ENCODE measurements at regions not wholly inside any gene's neighbourhood (a gene's known extent, or its start where the extent isn't known, plus 50 kb on each side); places are given as distances from the start of the nearest gene placed in this dataset.

DNA sequence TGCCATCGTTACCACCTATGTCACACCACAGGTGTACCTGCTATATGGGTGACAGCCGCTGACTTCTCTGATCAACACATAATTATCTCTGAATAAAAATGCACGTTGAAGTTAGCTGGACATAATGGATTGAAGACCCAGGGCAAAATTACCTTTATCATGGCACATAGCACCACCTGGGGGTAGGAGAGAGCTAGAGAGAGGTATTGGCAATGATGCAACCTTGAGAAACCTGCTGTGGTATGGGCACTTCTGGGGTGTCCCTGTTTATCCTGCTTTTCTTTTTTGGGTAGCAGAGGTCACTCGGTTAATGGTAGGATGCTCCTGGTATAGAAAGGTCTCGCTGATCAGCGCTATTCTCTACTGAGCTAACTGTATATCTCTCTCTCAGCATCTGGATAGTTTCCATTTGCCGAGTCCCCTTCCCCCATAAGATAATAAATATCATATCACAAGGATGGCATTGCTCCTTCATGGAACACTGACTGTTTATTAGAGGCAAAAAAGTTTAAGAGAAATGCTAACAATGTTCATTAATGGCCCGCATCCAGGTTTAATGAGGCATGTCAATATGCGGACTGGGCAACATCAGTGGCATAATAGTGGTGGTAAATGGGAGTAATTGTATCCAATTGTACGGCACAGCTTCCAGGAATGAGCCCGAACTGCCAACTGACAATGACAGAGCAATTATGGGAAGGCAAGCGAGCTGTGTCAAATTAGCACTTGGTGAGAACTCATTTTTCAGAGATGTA lies 323.1 kb downstream of the TFEC start:
- Histone ChIP-seq H3K27me3 (ENCODE audit: insufficient read depth, low read depth, low read length) (no peaks in the 10 kb centered on the region), H3K4me3 (ENCODE audit: low read length) (peak overlapping the region; percentile 49), H2AFZ (ENCODE audit: low read depth, low read length) (no peak overlapping the region), H3K36me3 (ENCODE audit: insufficient read depth, low read length) (no peaks in the 10 kb centered on the region), H3F3A (ENCODE audit: insufficient read depth, low read length, poor library complexity, severe bottlenecking) (peaks cover 9% of the 10 kb centered on the region), H3K9ac (ENCODE audit: low read length) (no peak overlapping the region), H3K9me2 (ENCODE audit: insufficient read depth, low read length) (no peaks in the 10 kb centered on the region), H3K9me3 (ENCODE audit: low read length) (no peaks in the 10 kb centered on the region), H4K20me1 (ENCODE audit: insufficient read depth) (no peaks in the 10 kb centered on the region), H3K79me2 (replicated peaks; ENCODE audit: insufficient read depth, low read length) (no peaks in the 10 kb centered on the region), H3K27ac (ENCODE audit: low read length) (peak overlapping the region; percentile 47), H3K4me2 (ENCODE audit: low read length) (peak overlapping the region; percentile 32)
- TF ChIP-seq MXI1 (conservative IDR thresholded peaks at IDR 0.05; ENCODE audit: poor library complexity, severe bottlenecking), result no peak
- TF ChIP-seq, protein P1, sequence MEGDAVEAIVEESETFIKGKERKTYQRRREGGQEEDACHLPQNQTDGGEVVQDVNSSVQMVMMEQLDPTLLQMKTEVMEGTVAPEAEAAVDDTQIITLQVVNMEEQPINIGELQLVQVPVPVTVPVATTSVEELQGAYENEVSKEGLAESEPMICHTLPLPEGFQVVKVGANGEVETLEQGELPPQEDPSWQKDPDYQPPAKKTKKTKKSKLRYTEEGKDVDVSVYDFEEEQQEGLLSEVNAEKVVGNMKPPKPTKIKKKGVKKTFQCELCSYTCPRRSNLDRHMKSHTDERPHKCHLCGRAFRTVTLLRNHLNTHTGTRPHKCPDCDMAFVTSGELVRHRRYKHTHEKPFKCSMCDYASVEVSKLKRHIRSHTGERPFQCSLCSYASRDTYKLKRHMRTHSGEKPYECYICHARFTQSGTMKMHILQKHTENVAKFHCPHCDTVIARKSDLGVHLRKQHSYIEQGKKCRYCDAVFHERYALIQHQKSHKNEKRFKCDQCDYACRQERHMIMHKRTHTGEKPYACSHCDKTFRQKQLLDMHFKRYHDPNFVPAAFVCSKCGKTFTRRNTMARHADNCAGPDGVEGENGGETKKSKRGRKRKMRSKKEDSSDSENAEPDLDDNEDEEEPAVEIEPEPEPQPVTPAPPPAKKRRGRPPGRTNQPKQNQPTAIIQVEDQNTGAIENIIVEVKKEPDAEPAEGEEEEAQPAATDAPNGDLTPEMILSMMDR (IDR thresholded peaks at IDR 0.05; ENCODE audit: poor library complexity, severe bottlenecking), result peak; percentile 62
- TF ChIP-seq TAF1 (IDR thresholded peaks at IDR 0.05; ENCODE audit: low read depth), result no peak
- peak; percentile 36 for TF ChIP-seq EP300 (conservative IDR thresholded peaks at IDR 0.05; ENCODE audit: poor library complexity, severe bottlenecking)
- TF ChIP-seq POLR2AphosphoS5 (IDR thresholded peaks at IDR 0.05), result peak; percentile 77
- peak; percentile 49 for TF ChIP-seq SMC3 (conservative IDR thresholded peaks at IDR 0.05; ENCODE audit: poor library complexity)
- TF ChIP-seq RAD21 (conservative IDR thresholded peaks at IDR 0.05), result peak; percentile 59
- no peak for TF ChIP-seq EZH2 (IDR thresholded peaks at IDR 0.05; ENCODE audit: borderline replicate concordance, insufficient read depth, low read length, poor library complexity, severe bottlenecking)
- peak; percentile 42 for TF ChIP-seq REST (IDR thresholded peaks at IDR 0.05; ENCODE audit: borderline replicate concordance)

DNA sequence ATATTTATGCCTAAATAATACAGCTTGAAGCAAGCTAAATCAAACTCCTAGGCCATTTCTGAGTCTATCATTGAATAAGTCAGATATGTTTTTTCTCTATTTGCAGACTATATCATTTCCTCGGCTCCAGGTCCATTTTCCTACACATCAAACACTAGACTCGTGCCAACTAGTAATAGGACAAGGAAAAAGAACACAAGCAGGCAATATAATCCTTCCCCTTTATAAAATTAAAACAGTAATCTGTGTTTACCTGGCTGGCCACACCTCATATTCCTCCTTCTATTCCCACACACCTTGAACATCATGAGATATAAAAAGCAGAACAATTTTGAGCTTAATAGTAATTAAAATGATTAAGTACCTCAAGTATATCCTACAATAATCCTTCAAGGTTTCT lies 325.7 kb downstream of the TFEC start:
- H3K9me3 ChIP-seq (ENCODE audit: low read length), result no peaks in the 10 kb centered on the region
- H3K9ac ChIP-seq (ENCODE audit: low read length), result no peak overlapping the region
- H3K36me3 ChIP-seq (ENCODE audit: insufficient read depth, low read length), result no peaks in the 10 kb centered on the region
- H3K9me2 ChIP-seq (ENCODE audit: insufficient read depth, low read length), result no peaks in the 10 kb centered on the region
- no peak overlapping the region for H2AFZ ChIP-seq (ENCODE audit: low read depth, low read length)
- H3K27ac ChIP-seq (ENCODE audit: low read length), result no peak overlapping the region
- no peaks in the 10 kb centered on the region for H4K20me1 ChIP-seq (ENCODE audit: insufficient read depth)
- H3K4me2 ChIP-seq (ENCODE audit: low read length), result no peak overlapping the region
- H3K79me2 ChIP-seq (replicated peaks; ENCODE audit: insufficient read depth, low read length), result no peaks in the 10 kb centered on the region
- peaks cover 3% of the 10 kb centered on the region for H3F3A ChIP-seq (ENCODE audit: insufficient read depth, low read length, poor library complexity, severe bottlenecking)
- H3K27me3 ChIP-seq (ENCODE audit: insufficient read depth, low read depth, low read length), result no peaks in the 10 kb centered on the region
- TF ChIP-seq TAF1 (IDR thresholded peaks at IDR 0.05; ENCODE audit: low read depth) (no peak), EP300 (conservative IDR thresholded peaks at IDR 0.05; ENCODE audit: poor library complexity, severe bottlenecking) (no peak), REST (IDR thresholded peaks at IDR 0.05; ENCODE audit: borderline replicate concordance) (no peak), MXI1 (conservative IDR thresholded peaks at IDR 0.05; ENCODE audit: poor library complexity, severe bottlenecking) (no peak)
- TF ChIP-seq, protein P1 (IDR thresholded peaks at IDR 0.05; ENCODE audit: poor library complexity, severe bottlenecking), result no peak
- no peak overlapping the region for H3K4me3 ChIP-seq (ENCODE audit: low read length)

Data from neural cell (in vitro differentiated cells).